Heart right ventricle (tissue), 16 donors: ENCODE measurements at regions not wholly inside any gene's neighbourhood (a gene's known extent, or its start where the extent isn't known, plus 50 kb on each side); places are given as distances from the start of the nearest gene placed in this dataset.

Experiments
- ATAC-seq, 8 donors: fragments of 200-7000 bp; cut with Tn5 transposase; one replicate each; pipeline ENCODE4 v1.9.1; 2020; ENCODE audit warnings: mild to moderate bottlenecking in 8 of 8, moderate library complexity in 8 of 8, moderate number of reproducible peaks in 1 of 8
- DNase-seq, 2 donors: peaks; one replicate each; pipeline ENCODE4 v3.0.0-alpha.2; 2020
- H3K27ac ChIP-seq, 10 donors: fragments of 200-600 bp; sonication (generic) in 2 of 10; one replicate each; pipeline versions ENCODE4 v1.5.0 to v1.8.0; 2020 to 2022; ENCODE audit warnings: mild to moderate bottlenecking in 3 of 10
- H3K27me3 ChIP-seq, 7 donors: fragments of 200-600 bp; one replicate each; pipeline ENCODE4 v1.8.0; 2021 to 2022; ENCODE audit warnings: mild to moderate bottlenecking in 2 of 7
- H3K36me3 ChIP-seq, 9 donors: fragments of 200-600 bp; sonication (generic) in 1 of 9; one replicate each; pipeline versions ENCODE4 v1.5.0 to v1.8.0; 2020 to 2022; ENCODE audit warnings: mild to moderate bottlenecking in 2 of 9
- H3K4me1 ChIP-seq, 9 donors: fragments of 200-600 bp; sonication (generic) in 1 of 9; one replicate each; pipeline versions ENCODE4 v1.5.0 to v1.8.0; 2020 to 2022; ENCODE audit warnings: mild to moderate bottlenecking in 4 of 9
- H3K4me3 ChIP-seq, 10 donors: fragments of 200-600 bp; sonication (generic) in 2 of 10; one replicate each; pipeline versions ENCODE4 v1.5.0 to v1.8.0; 2020 to 2022; ENCODE audit warnings: mild to moderate bottlenecking in 7 of 10, moderate library complexity in 2 of 10
- H3K9me3 ChIP-seq, 11 donors: fragments of 200-600 bp in 10 of 11; sonication (generic) in 2 of 11; one replicate each; pipeline versions ENCODE4 v1.5.0 to v1.8.0; 2013 to 2022; ENCODE audit warnings: mild to moderate bottlenecking in 2 of 11, control low read depth in 1 of 11, moderate library complexity in 1 of 11
- WGBS, 2 donors: extraction: QIAGEN DNeasy Blood & Tissue Kit; methylation state at CpG; one replicate each; pipeline ENCODE4 v1.1.7; 2013; ENCODE audit warnings: inconsistent platforms in 1 of 2; 5-methylcytosine and 5-hydroxymethylcytosine counted together
- intact Hi-C, 10 donors: fragments of 100-400 bp; cut with DNase I; formaldehyde crosslinking; loops; one replicate each; pipeline versions ENCODE4 v1.11.1 to v1.14.2; 2022
- TF ChIP-seq, protein P1 (sequence below), 9 donors: fragments of 200-600 bp; sonication (generic) in 2 of 9; IDR thresholded peaks; one replicate each; pipeline versions ENCODE4 v1.5.0 to v1.8.0; 2021 to 2022; ENCODE audit warnings: antibody characterized with exemption in 9 of 9, mild to moderate bottlenecking in 5 of 9, moderate library complexity in 1 of 9
- donor health status: Arrhythmogenic right ventricular cardiomyopathy.
- donor health status: ischemic (EF 13 %, LVEDD 7.1; RV severe dilation, severe dysfunction).
- donor health status: healthy with polysubstance abuse.
- donor health status: DM: no; HTN: yes; CAD: no.
- donor health status: DM: no; HTN: no; CAD: no.
- donor health status: ischemic (EF 25% LVEDD 6.9; RV normal size, moderate dysfunction).
- donor health status: ischemic (EF 25% LVEDD 5.7; RV mildly dilated, moderate dysfunction).
- donor health status: healthy.
- donor health status: DM: yes; HTN: yes; CAD: no.
- donor health status: Ischemic cardiomyopathy.
- donor health status: ischemic (EF 35%, LVEDD 5.7; RV mildly dilated, moderate dysfunction).
- donor health status: nonischemic (EF 11% LVEDD 7.7; RV severe dilation, severe dysfunction).
- donor health status: DM: yes; HTN: yes; CAD: no.
- donor health status: PGD.
- donor health status: ischemic (EF 29% LVEDD 5.4; RV normal size, mild dysfunction).
- donor health status: nonischemic (EF 23%, LVEDD 6.1; RV moderate dilation, normal function).

DNA sequence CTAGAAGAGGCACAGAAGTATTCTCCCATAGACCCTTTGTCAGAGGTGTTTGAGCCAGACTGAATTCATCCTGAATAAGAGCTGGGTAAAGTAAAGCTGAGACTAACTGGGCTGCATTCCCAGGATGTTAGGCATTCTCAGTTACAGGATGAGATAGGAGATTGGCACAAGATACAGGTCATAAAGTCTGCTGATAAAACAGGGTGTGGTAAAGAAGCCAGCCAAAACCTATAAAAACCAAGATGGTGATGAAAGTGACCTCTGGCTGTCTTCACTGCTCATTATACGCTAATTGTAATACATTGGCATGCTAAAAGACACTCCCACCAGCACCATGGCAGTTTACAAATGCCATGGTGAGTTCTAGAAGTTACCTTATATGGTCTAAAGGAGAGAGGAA is 364.9 kb upstream of the TMEFF2 start:
- no peak for DNase-seq

DNA sequence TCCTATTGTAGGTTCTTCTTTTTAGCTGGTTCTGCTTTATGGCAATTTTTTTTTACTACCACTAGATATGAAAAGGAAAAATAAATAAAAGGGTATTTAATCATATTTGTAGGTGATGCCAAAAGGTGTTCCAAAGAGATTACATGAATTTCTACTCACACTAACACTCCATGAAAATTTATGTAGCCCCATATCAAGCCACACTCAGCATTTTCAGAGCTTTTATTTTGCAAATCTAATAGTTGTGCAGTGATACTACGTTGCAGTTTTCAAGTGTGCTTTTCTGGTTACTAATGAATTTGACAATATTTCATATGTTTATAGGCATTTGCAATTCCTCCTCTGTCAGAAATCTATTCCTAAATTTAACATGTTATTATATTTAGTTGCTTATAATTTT is 363.9 kb upstream of the TMEFF2 start:
- H3K27ac ChIP-seq = no peak overlapping the region
- no peaks in the 10 kb centered on the region for H3K27me3 ChIP-seq
- intact Hi-C loops = no loop called here
- H3K36me3 ChIP-seq = no peaks in the 10 kb centered on the region
- no peak overlapping the region for H3K4me3 ChIP-seq
- H3K9me3 ChIP-seq = no peaks in the 10 kb centered on the region
- WGBS, 2 donors = 61 to 69% methylated on average over 1 of the region's 1 CpG
- ATAC-seq = no peak
- TF ChIP-seq, protein P1, sequence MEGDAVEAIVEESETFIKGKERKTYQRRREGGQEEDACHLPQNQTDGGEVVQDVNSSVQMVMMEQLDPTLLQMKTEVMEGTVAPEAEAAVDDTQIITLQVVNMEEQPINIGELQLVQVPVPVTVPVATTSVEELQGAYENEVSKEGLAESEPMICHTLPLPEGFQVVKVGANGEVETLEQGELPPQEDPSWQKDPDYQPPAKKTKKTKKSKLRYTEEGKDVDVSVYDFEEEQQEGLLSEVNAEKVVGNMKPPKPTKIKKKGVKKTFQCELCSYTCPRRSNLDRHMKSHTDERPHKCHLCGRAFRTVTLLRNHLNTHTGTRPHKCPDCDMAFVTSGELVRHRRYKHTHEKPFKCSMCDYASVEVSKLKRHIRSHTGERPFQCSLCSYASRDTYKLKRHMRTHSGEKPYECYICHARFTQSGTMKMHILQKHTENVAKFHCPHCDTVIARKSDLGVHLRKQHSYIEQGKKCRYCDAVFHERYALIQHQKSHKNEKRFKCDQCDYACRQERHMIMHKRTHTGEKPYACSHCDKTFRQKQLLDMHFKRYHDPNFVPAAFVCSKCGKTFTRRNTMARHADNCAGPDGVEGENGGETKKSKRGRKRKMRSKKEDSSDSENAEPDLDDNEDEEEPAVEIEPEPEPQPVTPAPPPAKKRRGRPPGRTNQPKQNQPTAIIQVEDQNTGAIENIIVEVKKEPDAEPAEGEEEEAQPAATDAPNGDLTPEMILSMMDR (IDR thresholded peaks at IDR 0.05) = no peak
- H3K4me1 ChIP-seq = no peaks in the 10 kb centered on the region
- no peak for DNase-seq

More for the DNA sequence above, 364.9 kb upstream of the TMEFF2 start:
- Histone ChIP-seq H3K4me1 (no peaks in the 10 kb centered on the region), H3K36me3 (no peaks in the 10 kb centered on the region), H3K9me3 (no peaks in the 10 kb centered on the region), H3K4me3 (no peak overlapping the region), H3K27me3 (no peaks in the 10 kb centered on the region), H3K27ac (no peak overlapping the region)
- intact Hi-C loops = no loop called here
- TF ChIP-seq, protein P1 (IDR thresholded peaks at IDR 0.05) = no peak
- 0% methylated on average over 1 of the region's 1 CpG for WGBS, 2 donors
- ATAC-seq = no peak

DNA sequence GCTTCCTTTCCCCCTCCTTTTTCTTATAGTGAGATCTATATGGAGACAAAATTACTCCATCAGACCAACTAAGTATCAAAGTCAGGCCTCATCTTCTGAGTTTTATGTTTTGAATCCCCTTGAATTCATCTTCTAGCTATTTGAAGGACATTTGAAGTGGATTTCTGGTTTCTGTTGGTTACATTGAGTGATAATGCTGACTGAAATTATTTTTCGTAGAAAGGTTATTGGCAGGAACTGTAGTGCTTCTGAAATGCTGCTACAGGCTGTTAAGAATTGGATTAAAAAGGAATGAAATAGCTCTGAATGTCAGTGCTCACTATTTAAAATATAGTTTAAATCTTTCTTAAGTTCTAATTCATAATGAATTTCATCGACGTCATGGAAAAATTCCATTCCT is 361.0 kb upstream of the TMEFF2 start:
- no peaks in the 10 kb centered on the region for H3K4me1 ChIP-seq
- H3K27ac ChIP-seq = no peak overlapping the region
- no peaks in the 10 kb centered on the region for H3K9me3 ChIP-seq
- H3K36me3 ChIP-seq = no peaks in the 10 kb centered on the region
- 77 to 81% methylated on average over 3 of the region's 3 CpGs for WGBS, 2 donors
- H3K4me3 ChIP-seq = no peak overlapping the region
- H3K27me3 ChIP-seq = no peaks in the 10 kb centered on the region
- TF ChIP-seq, protein P1 (IDR thresholded peaks at IDR 0.05) = no peak
- no peak for ATAC-seq
- DNase-seq = no peak
- intact Hi-C loops = no loop called here

DNA sequence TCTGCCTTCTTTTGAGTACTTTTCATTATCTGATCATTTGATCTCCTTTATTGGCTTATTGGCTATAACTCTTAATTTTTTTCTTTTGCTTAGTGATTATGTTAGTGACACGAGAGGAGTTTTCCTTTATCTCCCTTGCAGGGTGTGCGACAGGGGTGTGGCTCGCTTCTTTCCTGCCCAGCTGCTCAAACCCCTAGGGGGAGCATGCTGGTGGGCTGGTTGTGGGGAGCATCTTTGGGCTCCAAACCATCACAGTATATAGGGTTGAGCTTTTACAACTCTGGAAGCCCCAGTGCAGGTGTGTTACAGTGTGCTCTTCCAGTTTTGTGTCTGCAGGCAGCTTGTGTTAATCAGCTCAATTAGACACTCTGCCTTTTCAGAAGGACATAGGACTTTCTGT is 357.0 kb upstream of the TMEFF2 start:
- DNase-seq (no peak), ATAC-seq (no peak)
- no peaks in the 10 kb centered on the region for H3K27me3 ChIP-seq
- H3K36me3 ChIP-seq = no peaks in the 10 kb centered on the region
- no peaks in the 10 kb centered on the region for H3K4me1 ChIP-seq
- no peaks in the 10 kb centered on the region for H3K9me3 ChIP-seq
- WGBS, 2 donors = 76 to 87% methylated on average over 3 of the region's 3 CpGs
- TF ChIP-seq, protein P1 (IDR thresholded peaks at IDR 0.05) = no peak
- intact Hi-C loops = no loop called here
- H3K27ac ChIP-seq = no peak overlapping the region
- no peak overlapping the region for H3K4me3 ChIP-seq

DNA sequence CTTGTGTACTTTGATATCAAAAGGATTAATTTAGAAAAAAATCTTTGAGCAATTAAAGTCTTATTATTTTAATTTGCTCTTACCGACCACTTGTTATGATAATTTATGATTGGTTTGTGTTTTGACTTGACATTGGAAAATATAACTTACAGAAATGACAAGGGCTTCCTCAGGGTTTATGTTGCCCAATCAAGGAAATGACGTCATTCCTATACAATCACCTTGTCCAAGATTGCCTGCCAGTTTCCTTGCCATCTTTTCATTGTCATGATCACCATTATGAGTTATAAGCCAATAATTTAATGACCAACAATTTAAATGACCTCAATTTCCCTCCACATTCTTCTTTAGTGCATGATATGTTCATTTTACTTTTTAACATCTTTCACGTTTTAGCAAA is 351.8 kb upstream of the TMEFF2 start:
- Histone ChIP-seq H3K9me3 (no peaks in the 10 kb centered on the region), H3K36me3 (no peaks in the 10 kb centered on the region), H3K4me3 (no peak overlapping the region), H3K27me3 (peaks cover 0 to 1% (median 0%) of the 10 kb centered on the region in 7 donors), H3K4me1 (no peaks in the 10 kb centered on the region), H3K27ac (no peak overlapping the region)
- 73 to 83% methylated on average over 3 of the region's 3 CpGs for WGBS, 2 donors
- DNase-seq (no peak), ATAC-seq (no peak)
- TF ChIP-seq, protein P1 (IDR thresholded peaks at IDR 0.05) = no peak
- intact Hi-C loops = no loop called here
